Activated CD4-positive, alpha-beta T cell treated with anti-CD3 and anti-CD28 coated beads, Interleukin-2, amount 50 U/mL, for 16 hours (primary cell): ENCODE measurements at regions not wholly inside any gene's neighbourhood (a gene's known extent, or its start where the extent isn't known, plus 50 kb on each side); places are given as distances from the start of the nearest gene placed in this dataset.
"Not testable (repeated sequence)": the region's sequence is repeated elsewhere in the genome, so short reads cannot be mapped to it uniquely, and the experiment has no call there.

Experiments used
- DNase-seq: peaks from one replicate; pipeline ENCODE4 v3.0.0-alpha.2; 2020

DNA sequence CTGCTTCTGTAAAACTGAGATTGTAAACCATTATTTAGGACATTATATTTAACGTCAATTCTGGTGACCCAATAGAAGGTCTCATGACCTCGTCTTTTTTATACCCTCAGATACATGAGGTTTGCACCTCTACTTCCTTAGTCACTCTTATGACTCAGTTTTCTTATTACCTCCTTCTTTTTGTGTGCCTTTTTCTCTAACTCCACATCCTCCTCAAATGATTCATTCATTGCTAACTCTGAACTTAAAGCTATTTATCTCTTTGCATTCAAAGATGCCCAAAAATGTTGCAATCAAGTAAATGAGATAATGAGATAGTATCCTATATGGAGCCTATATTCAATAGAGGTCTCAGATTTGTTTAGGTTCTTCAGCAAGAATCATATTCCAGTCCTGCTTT, 121.0 kb upstream of the KYNU start:
- DNase-seq: no peak

DNA sequence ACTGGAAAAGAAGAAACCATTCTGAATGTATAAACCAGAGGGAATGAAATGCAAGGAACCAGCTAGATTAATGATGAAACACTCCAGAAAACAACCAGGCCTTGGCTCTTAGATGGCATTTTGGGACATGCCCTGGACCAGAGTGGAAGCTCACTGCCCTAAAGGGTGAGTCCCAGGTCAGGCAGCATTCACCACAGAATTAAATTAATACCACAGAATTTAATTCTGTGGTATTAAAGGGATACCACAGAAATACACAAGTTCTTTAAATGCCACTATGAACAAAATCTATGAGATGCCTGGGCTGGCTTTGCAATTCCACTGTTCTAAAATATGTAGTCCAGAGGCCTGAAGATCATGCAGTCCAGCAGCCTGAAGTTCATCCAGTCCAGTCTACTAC, 122.3 kb upstream of the KYNU start:
- no peak for DNase-seq

DNA sequence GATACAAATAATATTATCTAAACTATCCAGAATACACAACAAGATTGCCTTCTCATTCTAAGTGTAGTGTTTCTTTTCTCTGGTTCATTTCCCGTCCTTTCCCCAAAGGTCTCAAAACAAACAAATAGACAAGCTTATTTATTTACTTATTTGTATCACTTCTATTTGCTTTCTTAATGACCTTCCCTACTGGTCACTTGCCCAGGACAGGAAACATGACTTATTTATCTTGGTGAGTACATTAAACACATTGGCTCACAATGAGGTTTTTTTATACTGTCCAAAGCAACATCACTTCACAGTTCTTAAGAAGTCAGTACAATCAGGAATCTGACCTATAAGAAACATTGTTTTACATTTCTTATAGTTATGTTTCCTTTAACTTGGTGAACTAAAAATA, 123.3 kb upstream of the KYNU start:
- no peak for DNase-seq

DNA sequence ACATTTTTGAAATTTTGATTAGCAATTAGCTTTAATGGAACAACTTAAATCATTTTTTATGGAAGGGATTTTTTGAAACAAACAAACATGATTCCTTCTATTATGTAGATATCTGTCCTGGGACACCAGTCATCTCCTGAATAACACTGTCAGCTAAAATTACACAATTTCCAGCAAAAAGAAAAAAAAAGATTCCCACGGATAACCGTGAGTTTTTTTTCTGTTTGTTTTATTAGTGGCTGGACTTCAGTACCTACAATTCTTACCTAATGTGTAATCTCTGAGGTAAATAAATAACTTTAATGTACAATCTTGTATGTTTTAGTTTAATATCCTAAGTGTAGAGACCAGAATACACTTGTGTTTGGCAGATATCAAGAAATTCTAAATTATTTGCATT, 126.6 kb upstream of the KYNU start:
- no peak for DNase-seq

DNA sequence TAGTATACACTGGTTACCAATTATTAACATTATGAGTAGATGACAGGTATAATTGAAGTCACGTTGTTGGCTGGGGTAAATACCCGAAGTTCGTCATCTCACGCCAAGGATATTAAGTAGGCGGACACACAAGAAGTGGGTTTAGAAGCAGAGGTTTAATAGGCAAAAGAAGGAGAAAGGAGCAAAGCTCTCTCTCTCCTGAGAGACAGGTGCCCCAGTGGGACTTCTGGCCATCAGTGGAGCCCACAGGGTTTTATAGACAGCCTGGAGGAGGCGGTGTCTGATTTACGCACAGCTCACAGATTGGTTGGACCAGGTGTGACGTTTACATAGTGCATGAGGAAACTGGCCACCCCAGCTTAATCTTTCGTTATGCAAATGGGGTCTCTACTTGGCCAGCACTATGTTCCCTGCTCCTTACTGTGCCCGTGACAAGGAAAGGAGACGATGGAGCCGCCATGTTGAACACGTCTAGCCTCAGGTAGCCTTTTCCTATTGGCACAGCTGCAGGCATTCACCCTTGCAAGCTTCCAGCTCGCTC, 128.8 kb upstream of the KYNU start:
- DNase-seq: no peak

DNA sequence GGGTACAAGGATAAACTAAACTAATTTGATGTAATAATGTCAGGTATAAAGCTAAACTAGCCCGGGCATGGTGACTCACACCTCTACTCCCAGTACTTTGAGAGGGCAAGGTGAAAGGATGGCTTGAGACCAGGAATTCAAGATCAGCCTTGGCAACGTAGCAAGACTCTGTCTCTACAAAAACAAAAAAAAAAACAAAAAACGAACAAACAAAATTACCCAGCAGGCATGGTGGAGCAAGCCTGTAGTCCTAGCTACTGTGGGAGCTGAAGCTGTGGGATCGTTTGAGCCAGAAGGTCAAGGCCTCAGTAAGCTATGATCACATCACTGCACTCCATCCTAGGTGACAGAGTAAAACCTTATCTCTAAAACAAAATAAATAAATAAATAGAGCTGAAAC, 131.8 kb upstream of the KYNU start:
- DNase-seq: no peak

DNA sequence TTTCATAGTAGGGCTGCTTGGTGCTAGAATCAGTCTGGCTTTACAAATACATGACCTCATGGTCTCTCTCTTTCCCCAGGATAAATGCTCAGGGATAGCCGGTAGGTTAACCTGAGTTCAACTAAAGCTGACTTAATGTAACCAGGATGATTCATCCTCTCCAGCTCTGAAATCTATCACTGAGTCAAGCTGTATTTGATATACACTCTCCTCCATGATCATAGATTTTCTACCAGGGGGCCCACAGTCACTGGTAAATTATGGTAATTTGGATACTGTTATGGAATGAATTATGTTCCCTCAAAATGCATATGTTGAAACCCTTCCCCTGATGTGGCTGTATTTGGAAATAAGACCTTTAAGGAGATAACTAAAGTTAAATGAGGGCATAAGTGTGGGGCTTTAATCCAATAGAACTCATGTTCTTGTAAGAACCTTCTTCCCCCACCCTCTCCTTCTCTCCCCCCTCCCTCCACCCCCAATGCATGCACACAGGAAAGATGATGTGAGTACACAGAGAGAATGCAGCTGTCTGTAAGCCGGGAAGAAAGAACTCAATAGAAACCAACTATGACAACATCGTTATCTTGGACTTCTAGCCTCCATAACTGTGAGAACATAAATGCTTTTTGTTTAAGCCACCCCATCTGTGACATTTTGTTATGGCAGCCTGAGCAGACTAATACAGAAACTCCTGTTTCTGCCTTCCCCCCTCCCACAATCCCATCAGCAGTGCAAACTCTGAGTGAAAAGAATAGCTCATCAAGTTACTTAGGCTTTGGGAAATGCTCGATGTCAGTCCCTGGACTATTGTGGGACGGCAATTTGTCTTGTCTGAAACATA, 134.9 kb upstream of the KYNU start:
- DNase-seq: peak; percentile 37

DNA sequence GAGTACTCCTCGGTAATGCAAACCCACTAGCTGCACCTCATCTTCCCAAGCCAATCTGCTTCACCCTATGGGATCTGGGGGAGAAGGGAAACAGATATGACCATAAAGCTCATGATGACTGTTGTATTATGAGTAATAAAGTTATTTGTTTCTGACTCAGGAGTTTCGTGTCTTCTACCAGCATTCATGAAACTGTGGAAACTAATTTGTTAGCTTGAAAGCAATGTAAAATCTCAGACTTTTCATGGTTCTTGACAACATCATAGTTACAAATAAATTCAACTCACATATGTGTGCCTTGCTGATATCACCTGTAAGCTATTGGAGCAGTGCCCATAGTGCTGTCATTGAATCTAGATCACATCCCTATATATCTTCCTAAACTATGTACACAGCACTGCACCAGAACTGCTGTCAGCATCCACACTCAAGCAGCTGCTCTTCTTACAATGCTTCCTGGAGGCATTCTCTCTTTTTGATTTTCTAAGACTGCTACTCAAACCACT, 135.6 kb upstream of the KYNU start:
- peak; percentile 56 for DNase-seq

DNA sequence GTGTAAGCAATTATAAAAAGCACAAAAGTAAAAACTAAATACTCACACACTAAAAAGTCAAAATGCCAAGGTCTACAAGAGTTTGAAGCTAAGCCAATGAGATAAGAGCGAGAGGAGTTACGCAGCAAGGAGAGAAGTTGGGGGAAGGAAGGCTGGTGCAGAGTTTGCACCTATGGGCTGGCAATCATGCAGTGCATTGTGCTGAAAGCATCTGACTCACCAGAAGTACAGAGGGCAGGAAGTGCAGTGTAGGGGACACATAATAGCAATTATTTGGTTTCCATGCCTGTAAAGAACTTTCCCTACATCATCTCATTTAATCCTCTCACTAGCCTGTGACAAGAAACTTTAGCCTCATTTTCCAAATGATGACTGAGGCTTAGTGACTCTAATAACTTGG, 142.7 kb upstream of the KYNU start:
- DNase-seq: no peak

DNA sequence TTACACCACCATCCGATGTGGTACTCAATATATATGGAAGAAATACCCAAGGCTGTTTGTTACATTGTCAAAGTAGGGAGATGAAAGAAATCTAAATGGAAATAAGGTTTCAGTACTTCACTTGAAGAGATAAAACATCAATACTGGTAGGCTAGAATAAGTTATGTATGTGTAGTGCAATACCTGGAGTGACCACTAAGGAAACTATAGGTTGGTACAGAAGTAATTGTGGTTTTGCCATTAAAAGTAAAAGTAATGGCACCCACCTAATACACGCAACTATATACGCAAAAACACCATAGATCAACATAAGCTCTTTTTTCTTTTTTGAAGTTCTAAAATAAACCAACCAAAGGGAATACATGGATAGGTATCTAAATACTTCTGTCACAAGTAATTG, 143.2 kb upstream of the KYNU start:
- no peak for DNase-seq

DNA sequence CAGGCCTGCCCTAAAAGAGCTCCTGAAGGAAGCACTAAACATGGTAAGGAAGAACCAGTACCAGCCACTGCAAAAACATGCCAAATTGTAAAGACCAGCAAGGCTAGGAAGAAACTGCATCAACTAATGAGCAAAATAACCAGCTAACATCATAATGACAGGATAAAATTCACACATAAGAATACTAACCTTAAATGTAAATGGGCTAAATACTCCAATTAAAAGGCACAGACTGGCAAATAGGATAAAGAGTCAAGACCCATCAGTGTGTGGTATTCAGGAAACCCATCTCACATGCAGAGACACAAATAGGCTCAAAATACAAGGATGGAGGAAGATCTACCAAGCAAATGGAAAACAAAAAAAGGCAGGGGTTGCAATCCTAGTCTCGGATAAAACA, 147.7 kb upstream of the KYNU start:
- DNase-seq: not testable (repeated sequence)

DNA sequence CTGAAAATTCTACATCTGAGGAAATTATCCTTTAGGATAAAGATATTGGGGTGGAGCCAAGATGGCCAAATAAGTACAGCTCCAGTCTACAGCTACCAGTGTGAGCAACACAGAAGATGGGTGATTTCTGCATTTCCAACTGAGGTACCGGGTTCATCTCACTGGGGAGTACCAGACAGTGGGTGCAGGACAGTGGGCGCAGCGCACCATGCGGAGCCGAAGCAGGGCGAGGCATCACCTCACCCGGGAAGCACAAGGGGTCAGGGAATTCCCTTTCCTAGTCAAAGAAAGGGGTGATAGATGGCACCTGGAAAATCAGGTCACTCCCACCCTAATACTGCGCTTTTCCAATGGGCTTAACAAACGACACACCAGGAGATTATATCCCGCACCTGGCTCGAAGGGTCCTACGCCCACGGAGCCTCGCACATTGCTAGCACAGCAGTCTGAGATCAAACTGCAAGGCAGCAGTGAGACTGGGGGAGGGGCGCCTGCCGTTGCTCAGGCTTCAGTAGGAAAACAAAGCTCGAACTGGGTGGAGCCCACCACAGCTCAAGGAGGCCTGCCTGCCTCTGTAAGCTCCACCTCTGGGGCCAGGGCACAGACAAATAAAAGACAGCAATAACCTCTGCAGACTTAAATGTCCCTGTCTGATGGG, 149.5 kb upstream of the KYNU start:
- DNase-seq: not testable (repeated sequence)

DNA sequence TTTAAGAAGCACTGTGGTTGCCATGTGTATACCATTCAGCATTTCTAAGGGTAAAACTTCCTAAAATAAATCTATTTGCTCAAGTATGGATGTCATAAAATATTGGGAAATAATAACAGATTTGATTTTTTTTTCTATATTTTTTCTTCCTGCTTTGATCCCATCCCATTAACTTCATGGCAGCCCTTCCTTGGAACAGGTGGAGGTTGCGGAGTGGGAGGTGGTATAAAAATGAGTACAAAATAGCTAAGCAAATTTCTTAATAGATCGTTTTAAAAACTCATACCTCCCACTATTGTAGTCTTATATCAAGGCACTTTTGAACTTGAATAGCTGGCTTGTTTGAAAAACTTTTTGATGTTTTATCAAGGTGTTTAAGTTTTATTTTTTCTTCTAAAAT, 152.1 kb upstream of the KYNU start:
- no peak for DNase-seq

DNA sequence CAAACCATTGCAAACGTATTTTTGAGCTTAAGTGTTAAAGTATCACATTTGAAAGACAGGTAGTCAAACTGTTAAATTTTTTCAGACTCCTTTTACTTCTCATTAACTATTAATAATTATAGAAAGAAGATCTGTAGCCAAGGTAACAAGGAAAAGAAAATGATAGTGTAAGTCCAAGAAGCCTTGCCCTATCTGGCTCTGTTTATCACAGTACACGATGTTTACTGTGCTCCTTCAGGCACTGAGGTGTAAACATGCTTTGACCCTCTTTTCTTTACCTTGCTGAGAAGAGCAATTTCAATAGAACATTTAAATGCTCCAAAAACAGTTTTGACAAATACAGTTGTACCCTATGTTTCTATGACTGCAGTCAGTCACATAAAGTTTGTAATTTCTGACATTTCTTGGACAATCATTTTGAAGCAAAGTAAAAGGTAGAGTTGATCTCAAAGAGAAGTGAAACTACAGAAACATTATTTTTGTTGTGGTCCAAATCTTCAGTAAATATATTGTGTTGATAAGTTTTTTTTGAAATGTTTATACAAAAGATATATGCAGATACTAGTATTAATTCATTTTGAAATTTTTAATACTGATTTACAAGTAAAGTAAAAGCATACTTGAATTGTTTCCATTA, 152.6 kb upstream of the KYNU start:
- DNase-seq: no peak

DNA sequence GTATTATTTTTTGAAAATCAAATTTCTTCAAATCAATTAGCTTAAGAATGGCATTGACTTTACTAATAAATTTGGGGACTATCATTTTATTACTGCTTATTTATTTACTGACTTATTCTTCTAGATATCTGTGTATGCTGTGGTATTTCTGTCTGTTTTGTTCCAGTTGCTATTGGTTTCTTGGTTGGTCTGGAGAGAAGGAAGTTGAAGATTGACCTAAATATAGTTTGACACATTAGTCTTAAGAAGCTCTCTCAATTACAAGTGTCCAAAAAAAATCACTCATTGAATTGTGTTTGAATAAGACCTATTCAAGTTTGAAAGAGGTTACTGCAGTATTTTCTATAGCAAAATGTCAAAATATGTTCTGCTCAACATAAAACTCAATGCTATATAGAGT, 153.3 kb upstream of the KYNU start:
- DNase-seq: no peak

DNA sequence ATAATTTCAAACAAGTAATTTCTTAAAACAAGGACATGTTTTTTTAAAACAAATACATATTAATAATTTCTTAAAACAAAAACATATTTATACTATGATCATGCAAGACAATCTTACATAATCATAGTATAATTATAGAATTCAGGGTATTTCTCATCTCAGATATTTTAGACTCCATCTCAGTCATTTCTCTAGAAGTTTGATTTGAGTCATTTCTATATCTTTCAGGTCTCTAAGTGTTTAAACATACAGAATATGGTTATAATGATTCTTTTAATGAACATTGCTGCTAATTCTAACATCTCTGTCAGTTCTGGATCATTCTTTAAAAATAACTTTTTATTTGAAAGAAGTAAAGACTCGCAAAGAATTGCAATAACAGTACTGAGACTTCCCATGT, 154.2 kb upstream of the KYNU start:
- no peak for DNase-seq

DNA sequence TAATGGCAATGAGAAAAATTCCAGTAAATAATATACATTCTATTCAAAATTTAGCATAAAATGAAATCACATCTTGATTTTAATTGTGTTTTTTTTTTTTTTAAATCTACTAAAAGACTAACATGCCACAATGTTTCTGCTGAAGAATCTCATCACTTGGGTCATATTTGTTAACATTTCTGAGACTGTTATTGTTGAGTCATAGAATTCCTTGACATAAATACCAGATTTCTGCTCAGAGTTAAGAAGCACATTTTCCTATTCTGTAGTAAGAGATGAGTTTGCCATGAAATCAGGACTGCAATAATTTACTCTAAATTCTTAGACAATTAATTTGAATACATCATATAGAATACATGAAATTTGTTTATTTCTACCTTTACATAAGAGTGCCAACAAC, 154.9 kb upstream of the KYNU start:
- no peak for DNase-seq

DNA sequence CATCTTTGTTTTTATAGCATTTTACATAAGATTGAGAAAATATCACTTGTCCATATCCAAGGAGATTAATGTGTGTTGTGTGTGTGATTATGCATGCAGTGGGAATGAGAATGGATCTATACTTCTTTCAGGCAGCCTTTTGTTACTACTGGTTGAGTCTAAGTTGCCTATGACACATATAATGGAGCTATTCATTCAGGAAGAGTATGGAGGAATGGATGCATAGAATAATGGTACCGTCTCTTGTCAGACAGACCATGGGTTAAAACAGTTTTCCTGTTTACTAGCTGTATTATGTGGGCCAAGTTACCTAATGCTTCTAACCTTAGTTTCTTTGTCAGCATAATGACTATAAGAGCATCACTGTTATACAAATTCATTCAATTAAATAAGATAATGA, 155.4 kb upstream of the KYNU start:
- no peak for DNase-seq

DNA sequence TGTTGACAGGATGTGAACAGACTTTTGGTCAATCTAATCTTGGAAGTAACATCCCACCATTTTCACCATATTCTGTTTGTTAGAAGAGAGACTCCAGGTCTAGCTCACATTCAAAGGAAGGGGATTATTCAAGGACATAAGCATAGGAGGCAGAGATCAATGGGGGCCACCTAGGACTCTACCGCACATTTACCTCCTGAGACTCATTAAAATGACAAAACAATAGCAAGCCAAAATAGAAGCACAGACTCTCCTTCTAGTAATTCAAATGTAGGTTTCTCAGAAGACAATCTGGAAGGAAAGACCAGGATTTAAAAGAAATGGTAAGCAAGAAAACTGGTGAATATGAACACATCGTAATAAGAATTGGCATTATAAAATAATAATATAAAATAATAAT, 156.4 kb upstream of the KYNU start:
- DNase-seq: no peak

DNA sequence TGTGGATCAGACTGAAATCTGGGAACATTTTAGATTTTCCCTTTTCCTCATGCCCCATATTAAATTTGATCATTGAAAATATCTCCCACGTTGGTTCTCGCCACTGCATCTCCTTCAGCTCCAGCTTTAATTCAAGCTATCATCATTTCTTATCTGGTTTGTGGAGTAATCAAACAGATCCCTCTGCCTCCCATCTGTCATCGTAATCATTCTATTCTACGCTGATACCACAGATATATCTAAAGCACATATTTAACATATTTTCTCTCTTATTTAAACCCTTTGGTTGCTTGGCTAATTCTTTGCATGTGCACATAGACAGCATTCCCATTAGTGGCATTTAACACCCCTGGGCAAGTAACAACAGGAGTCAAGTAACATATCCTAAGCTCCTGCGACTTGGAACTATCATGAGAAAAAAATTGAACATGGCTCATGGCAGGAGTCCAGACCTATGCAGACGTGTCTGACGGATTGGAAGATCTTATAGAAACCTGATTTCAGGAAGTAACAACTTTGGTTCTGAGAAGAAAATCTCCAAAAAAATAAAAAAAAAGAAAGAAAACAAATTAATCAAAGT, 158.8 kb upstream of the KYNU start:
- DNase-seq: no peak

DNA sequence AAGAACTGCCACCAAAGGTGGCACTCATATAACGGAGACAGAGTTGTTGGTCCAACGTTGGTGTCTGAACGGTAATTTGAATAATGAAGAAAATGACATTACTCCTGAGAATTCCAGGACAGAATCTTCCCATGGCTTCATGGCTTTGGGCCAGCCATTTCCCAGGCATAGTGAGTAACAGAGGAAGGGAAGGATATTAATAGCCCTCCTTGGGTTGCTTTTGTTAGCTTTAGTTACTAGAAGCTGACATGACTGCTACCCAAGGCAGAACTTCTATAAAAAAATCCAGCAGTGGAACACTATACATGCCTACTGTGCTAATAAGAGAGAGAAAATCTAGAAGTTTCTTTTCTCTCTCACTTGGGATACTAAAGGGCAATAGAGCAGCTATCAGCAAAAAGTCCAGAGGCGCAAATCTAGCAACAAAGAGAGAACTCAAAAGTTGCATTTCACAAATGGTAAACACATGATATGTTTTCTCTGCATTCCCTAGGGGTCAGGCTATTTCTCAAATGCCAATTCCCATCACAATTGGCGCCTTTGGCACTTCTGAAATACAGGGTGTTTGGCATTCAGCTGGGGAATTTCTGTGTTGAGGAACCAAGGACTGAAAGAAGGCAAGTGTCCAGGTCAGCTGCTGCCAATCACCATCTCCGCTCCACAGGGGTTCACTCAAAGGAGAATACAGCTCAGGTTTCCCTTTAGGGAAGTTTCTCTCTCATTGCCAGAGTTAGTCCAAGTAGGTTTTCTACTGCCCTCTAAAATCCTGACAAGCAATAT, 160.8 kb upstream of the KYNU start:
- no peak for DNase-seq

DNA sequence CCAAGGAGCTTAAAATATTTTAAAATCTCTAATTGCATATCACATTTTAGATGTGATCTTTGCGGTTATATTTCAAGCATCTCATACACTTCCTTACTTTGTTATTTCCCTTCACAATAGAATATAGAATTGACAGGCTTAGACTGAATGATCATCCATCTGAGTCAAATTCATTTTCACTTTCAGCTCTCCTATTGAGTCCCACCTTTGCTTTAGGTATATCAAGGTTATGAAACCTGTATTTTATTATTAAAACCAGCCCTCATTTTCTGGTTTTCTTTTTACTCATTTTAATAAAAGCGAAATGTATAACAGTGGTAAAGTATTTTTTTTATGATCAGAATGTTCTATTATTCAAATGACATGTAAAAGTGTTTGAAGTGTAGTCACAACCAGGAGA, 162.9 kb upstream of the KYNU start:
- DNase-seq: no peak

DNA sequence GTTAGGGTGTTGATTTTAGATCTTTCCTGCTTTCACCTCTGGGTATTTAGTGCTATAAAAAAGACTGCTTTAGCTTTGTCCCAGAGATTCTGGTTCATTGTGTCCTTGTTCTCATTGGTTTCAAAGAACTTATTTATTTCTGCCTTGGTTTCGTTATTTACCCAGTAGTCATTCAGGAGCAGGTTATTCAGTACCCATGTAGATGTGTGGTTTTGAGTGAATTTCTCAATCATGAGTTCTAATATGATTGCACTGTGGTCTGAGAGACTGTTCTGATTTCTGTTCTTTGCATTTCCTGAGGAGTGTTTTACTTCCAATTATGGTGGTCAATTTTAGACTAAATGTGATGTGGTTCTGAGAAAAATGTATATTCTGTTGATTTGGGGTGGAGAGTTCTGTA, 167.1 kb upstream of the KYNU start:
- no peak for DNase-seq
